ENCODE measurements at regions not wholly inside any gene's neighbourhood (a gene's known extent, or its start where the extent isn't known, plus 50 kb on each side); places are given as distances from the start of the nearest gene placed in this dataset.
"Not testable (repeated sequence)": the region's sequence is repeated elsewhere in the genome, so short reads cannot be mapped to it uniquely, and the experiment has no call there.

- no peak for DNase-seq
Observed at GRCh38 chr2:8611246-8611645, 70.6 kb upstream of the ID2 start.

- no peak for DNase-seq
Observed at GRCh38 chr2:8611700-8612099, 70.2 kb upstream of the ID2 start.

GRCh38 chr2:8612734-8613179 lies 69.1 kb upstream of the ID2 start:
- DNase-seq, result no peak

GRCh38 chr2:8613207-8613999 lies 68.5 kb upstream of the ID2 start:
- not testable (repeated sequence) for DNase-seq

GRCh38 chr2:8614646-8615045 lies 67.2 kb upstream of the ID2 start:
- DNase-seq, result no peak

GRCh38 chr2:8615252-8615575 lies 66.6 kb upstream of the ID2 start:
- no peak for DNase-seq

GRCh38 chr2:8615576-8616281 lies 66.1 kb upstream of the ID2 start:
- no peak for DNase-seq

- DNase-seq, result no peak
Observed at GRCh38 chr2:8617048-8617447, 64.8 kb upstream of the ID2 start.

- no peak for DNase-seq
Observed at GRCh38 chr2:8617590-8617989, 64.3 kb upstream of the ID2 start.

- no peak for DNase-seq
Observed at GRCh38 chr2:8619071-8619470, 62.8 kb upstream of the ID2 start.

- DNase-seq, result no peak
Observed at GRCh38 chr2:8620611-8621382, 61.1 kb upstream of the ID2 start.

- no peak for DNase-seq
Observed at GRCh38 chr2:8622199-8622911, 59.5 kb upstream of the ID2 start.

GRCh38 chr2:8622924-8623465 lies 58.9 kb upstream of the ID2 start:
- no peak for DNase-seq

- no peak for DNase-seq
Observed at GRCh38 chr2:8623576-8623957, 58.3 kb upstream of the ID2 start.

- no peak for DNase-seq
Observed at GRCh38 chr2:8623958-8624591, 57.8 kb upstream of the ID2 start.

- no peak for DNase-seq
Observed at GRCh38 chr2:8624855-8625398, 56.9 kb upstream of the ID2 start.

- no peak for DNase-seq
Observed at GRCh38 chr2:8625399-8626300, 56.2 kb upstream of the ID2 start.

- DNase-seq, result no peak
Observed at GRCh38 chr2:8626572-8626971, 55.3 kb upstream of the ID2 start.

GRCh38 chr2:8627019-8627691 lies 54.7 kb upstream of the ID2 start:
- no peak for DNase-seq

GRCh38 chr2:8627692-8628085 lies 54.2 kb upstream of the ID2 start:
- no peak for DNase-seq
